ENCODE measurements at regions not wholly inside any gene's neighbourhood (a gene's known extent, or its start where the extent isn't known, plus 50 kb on each side); places are given as distances from the start of the nearest gene placed in this dataset.

DNA sequence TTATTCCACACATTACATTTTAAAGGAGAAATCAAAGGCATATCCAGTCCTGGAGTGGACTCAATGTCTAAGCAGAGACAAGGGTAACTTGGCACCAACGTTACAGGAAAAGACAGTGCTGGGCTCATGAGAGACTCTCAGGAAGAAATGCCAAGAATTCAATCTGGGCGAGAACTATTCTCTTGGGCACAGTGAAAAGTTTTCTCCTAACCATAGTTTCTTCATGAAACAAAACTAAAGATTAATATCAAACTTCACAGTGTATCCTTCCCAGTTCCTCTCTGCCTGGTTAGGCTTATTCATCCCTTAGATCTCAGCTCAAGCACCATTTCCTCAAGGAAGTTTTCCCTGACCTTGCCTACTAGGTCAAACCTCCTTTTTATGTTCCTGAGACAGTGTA lies 109.4 kb upstream of the TLL1 start:
- Histone ChIP-seq H3K4me1 (no peaks in the 10 kb centered on the region), H3K36me3 (ENCODE audit: insufficient read depth in 1 of 2, low read depth in 1 of 2) (no peaks in the 10 kb centered on the region), H3K27me3 (ENCODE audit: insufficient read depth in 3 of 3, low read length in 2 of 3) (peaks cover 0 to 2% (median 0%) of the 10 kb centered on the region in 3 donors), H3K27ac (no peak overlapping the region), H3K9me3 (no peaks in the 10 kb centered on the region), H3K4me3 (no peak overlapping the region)
- ATAC-seq = no peak
- 14 to 23% (median 14%) methylated on average over 2 of the region's 2 CpGs for WGBS, 3 donors
- intact Hi-C loops (cut with DNase I) = no loop called here
- no peak for TF ChIP-seq CTCF (IDR thresholded peaks at IDR 0.05)
- DNase-seq = no peak

- 74 to 78% (median 77%) methylated on average over 1 of the region's 1 CpG for WGBS, 3 donors
- H3K27ac ChIP-seq = no peak overlapping the region
- H3K4me3 ChIP-seq = no peak overlapping the region
- peaks cover 0 to 2% (median 0%) of the 10 kb centered on the region in 3 donors for H3K27me3 ChIP-seq (ENCODE audit: insufficient read depth in 3 of 3, low read length in 2 of 3)
- intact Hi-C loops (cut with DNase I) = no loop called here
- H3K9me3 ChIP-seq = no peaks in the 10 kb centered on the region
- no peak for TF ChIP-seq CTCF (IDR thresholded peaks at IDR 0.05)
- no peaks in the 10 kb centered on the region for H3K36me3 ChIP-seq (ENCODE audit: insufficient read depth in 1 of 2, low read depth in 1 of 2)
- no peaks in the 10 kb centered on the region for H3K4me1 ChIP-seq
- DNase-seq = no peak
- no peak for ATAC-seq
Observed at GRCh38 chr4:165765053-165765452, 108.0 kb upstream of the TLL1 start.

- H3K36me3 ChIP-seq (ENCODE audit: insufficient read depth in 1 of 2, low read depth in 1 of 2) = no peaks in the 10 kb centered on the region
- intact Hi-C loops (cut with DNase I) = no loop called here
- H3K27ac ChIP-seq = no peak overlapping the region
Observed at GRCh38 chr4:165766018-165766417, 107.0 kb upstream of the TLL1 start.

GRCh38 chr4:165766976-165767375 lies 106.1 kb upstream of the TLL1 start:
- Histone ChIP-seq H3K4me1 (no peaks in the 10 kb centered on the region), H3K27ac (no peak overlapping the region), H3K9me3 (no peaks in the 10 kb centered on the region), H3K4me3 (no peak overlapping the region), H3K27me3 (ENCODE audit: insufficient read depth in 3 of 3, low read length in 2 of 3) (no peaks in the 10 kb centered on the region), H3K36me3 (ENCODE audit: insufficient read depth in 1 of 2, low read depth in 1 of 2) (no peaks in the 10 kb centered on the region)
- intact Hi-C loops (cut with DNase I) = no loop called here
- 20 to 24% (median 24%) methylated on average over 2 of the region's 2 CpGs for WGBS, 3 donors
- DNase-seq = no peak
- no peak for ATAC-seq
- TF ChIP-seq CTCF (IDR thresholded peaks at IDR 0.05) = no peak

More at GRCh38 chr4:165766018-165766417, 107.0 kb upstream of the TLL1 start:
- DNase-seq = no peak
- H3K27me3 ChIP-seq (ENCODE audit: insufficient read depth in 3 of 3, low read length in 2 of 3) = no peaks in the 10 kb centered on the region
- no peak for TF ChIP-seq CTCF (IDR thresholded peaks at IDR 0.05)
- H3K9me3 ChIP-seq = no peaks in the 10 kb centered on the region
- no peaks in the 10 kb centered on the region for H3K4me1 ChIP-seq
- ATAC-seq = no peak
- 79 to 81% (median 80%) methylated on average over 6 of the region's 6 CpGs for WGBS, 3 donors
- H3K4me3 ChIP-seq = no peak overlapping the region

DNA sequence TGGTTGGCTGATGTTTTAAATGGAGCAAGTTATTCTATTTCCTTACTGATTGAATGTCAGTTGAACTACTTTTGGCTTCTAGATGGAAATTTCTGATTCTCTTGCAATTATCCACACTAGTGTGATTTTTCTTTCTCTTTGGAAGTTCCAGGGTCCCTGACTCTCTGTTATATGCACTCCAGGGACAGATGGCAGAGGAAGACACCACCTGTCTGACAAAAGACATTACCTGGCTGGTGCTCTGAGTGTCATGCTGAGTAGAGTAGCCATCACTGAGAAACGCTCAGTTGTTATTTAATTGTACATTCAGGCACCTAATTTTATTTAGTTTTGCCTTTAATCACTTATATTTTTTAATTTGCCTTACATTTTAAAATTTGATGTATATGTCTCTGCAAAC lies 105.4 kb upstream of the TLL1 start:
- Histone ChIP-seq H3K9me3 (no peaks in the 10 kb centered on the region), H3K27ac (no peak overlapping the region), H3K36me3 (ENCODE audit: insufficient read depth in 1 of 2, low read depth in 1 of 2) (no peaks in the 10 kb centered on the region), H3K4me1 (no peaks in the 10 kb centered on the region), H3K4me3 (no peak overlapping the region), H3K27me3 (ENCODE audit: insufficient read depth in 3 of 3, low read length in 2 of 3) (no peaks in the 10 kb centered on the region)
- 79 to 95% (median 90%) methylated on average over 1 of the region's 1 CpG for WGBS, 3 donors
- ATAC-seq (no peak), DNase-seq (no peak)
- intact Hi-C loops (cut with DNase I) = no loop called here
- no peak for TF ChIP-seq CTCF (IDR thresholded peaks at IDR 0.05)

Data from psoas muscle (tissue), 7 donors.